GM12878 (cell line): ENCODE measurements at regions not wholly inside any gene's neighbourhood (a gene's known extent, or its start where the extent isn't known, plus 50 kb on each side); places are given as distances from the start of the nearest gene placed in this dataset.
A peak's percentile ranks its signal among the peaks of the same experiment; 100 is the strongest.

Source experiments
- ATF7 ChIP-seq: fragments of 450-650 bp; IDR thresholded peaks from 2 replicates; pipeline ENCODE4 v1.6.1; 2016; ENCODE audit warnings: low read depth, mild to moderate bottlenecking
- HDAC2 ChIP-seq: fragments of 200-600 bp; sonication (generic); IDR thresholded peaks from 2 replicates; pipeline ENCODE4 v1.6.1; 2017
- LARP7 ChIP-seq: fragments of 450-650 bp; IDR thresholded peaks from 2 replicates; pipeline ENCODE4 v1.6.1; 2017; ENCODE audit warnings: mild to moderate bottlenecking
- MEF2B ChIP-seq: fragments of 450-650 bp; IDR thresholded peaks from 2 replicates; pipeline ENCODE4 v1.6.1; 2018; ENCODE audit warnings: mild to moderate bottlenecking, moderate library complexity; ENCODE audit not compliant: partially characterized antibody, poor library complexity, severe bottlenecking
- MYC ChIP-seq: IDR thresholded peaks from 2 replicates; pipeline ENCODE4 v1.6.1; 2011; ENCODE audit warnings: mild to moderate bottlenecking, low read length, moderate library complexity, inconsistent platforms; ENCODE audit not compliant: insufficient read depth, insufficient replicate concordance, insufficient read length, severe bottlenecking
- NFXL1 ChIP-seq: fragments of 450-650 bp; IDR thresholded peaks from 2 replicates; pipeline ENCODE4 v1.6.1; 2017; ENCODE audit warnings: antibody characterized with exemption, mild to moderate bottlenecking, borderline replicate concordance
- POLR2AphosphoS5 ChIP-seq: IDR thresholded peaks from 2 replicates; pipeline ENCODE4 v1.6.1; 2011; ENCODE audit warnings: mild to moderate bottlenecking, low read length, inconsistent platforms
- POU2F2 ChIP-seq: IDR thresholded peaks from 3 replicates; pipeline ENCODE4 v1.6.1; 2011; ENCODE audit warnings: low read depth, mild to moderate bottlenecking, low read length, borderline replicate concordance
- SREBF2 ChIP-seq: IDR thresholded peaks from 2 replicates; pipeline ENCODE4 v1.6.1; 2012; ENCODE audit warnings: mild to moderate bottlenecking, low read length
- SUZ12 ChIP-seq: fragments of 200-600 bp; sonication (generic); IDR thresholded peaks from one replicate; pipeline ENCODE4 v1.6.1; 2018; ENCODE audit warnings: antibody characterized with exemption, mild to moderate bottlenecking; ENCODE audit not compliant: unreplicated experiment
- ZNF274 ChIP-seq: IDR thresholded peaks from one replicate; pipeline ENCODE4 v1.8.0; 2011; ENCODE audit not compliant: insufficient read length, insufficient read depth
- ZNF384 ChIP-seq: IDR thresholded peaks from 2 replicates; pipeline ENCODE4 v1.6.1; 2012; ENCODE audit warnings: low read depth, mild to moderate bottlenecking, low read length, improper control_type of control experiment, borderline replicate concordance
- ZSCAN29 ChIP-seq: fragments of 450-650 bp; IDR thresholded peaks from 2 replicates; pipeline ENCODE4 v1.6.1; 2017; ENCODE audit warnings: mild to moderate bottlenecking, moderate library complexity
- TF ChIP-seq, protein P1 (sequence below): IDR thresholded peaks from 2 replicates; pipeline ENCODE4 v1.6.1; 2012; ENCODE audit warnings: low read depth, low read length, improper control_type of control experiment
- TF ChIP-seq, protein P2 (sequence below): IDR thresholded peaks from 2 replicates; pipeline ENCODE4 v1.6.1; 2012; ENCODE audit warnings: low read depth, low read length, improper control_type of control experiment
- TF ChIP-seq, protein P3 (sequence below): fragments of 150-350 bp; IDR thresholded peaks from 2 replicates; pipeline ENCODE4 v1.6.1; 2016; ENCODE audit warnings: low read depth, low read length
- TF ChIP-seq, protein P4 (sequence below): IDR thresholded peaks from 2 replicates; pipeline ENCODE4 v1.6.1; 2011; ENCODE audit warnings: low read depth, mild to moderate bottlenecking, low read length, moderate library complexity, borderline replicate concordance; ENCODE audit errors: extremely low read depth
- TF ChIP-seq, protein P5 (sequence below): fragments of 450-650 bp; IDR thresholded peaks from 2 replicates; pipeline ENCODE4 v1.6.1; 2017; ENCODE audit warnings: borderline replicate concordance
- TF ChIP-seq, protein P6 (sequence below): IDR thresholded peaks from 2 replicates; pipeline ENCODE4 v1.6.1; 2012; ENCODE audit warnings: improper control_type of control experiment, low read depth, low read length; ENCODE audit not compliant: insufficient replicate concordance

DNA sequence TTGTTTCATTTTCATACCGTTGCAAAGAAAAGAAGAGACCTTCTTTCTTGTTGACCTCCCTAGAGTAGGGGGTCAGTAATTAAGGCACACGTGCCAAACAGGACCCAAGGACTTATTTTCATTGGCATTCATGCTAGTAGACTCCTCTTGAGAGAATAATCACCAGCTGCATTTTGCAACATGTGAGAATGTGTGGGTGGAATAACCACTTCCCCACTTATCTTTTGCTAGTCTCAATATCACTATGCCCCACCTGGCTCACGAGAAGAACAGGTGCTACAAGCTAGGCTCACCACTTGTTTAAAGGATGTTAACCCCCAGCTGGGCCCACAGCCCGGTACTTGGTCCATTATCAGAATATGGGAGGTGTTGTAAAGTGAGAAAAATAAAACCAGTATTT, 460.7 kb upstream of the MEF2C start (continued):
- TF ChIP-seq MYC: no peak
- peak; percentile 84 for TF ChIP-seq POLR2AphosphoS5
- TF ChIP-seq, protein P1, sequence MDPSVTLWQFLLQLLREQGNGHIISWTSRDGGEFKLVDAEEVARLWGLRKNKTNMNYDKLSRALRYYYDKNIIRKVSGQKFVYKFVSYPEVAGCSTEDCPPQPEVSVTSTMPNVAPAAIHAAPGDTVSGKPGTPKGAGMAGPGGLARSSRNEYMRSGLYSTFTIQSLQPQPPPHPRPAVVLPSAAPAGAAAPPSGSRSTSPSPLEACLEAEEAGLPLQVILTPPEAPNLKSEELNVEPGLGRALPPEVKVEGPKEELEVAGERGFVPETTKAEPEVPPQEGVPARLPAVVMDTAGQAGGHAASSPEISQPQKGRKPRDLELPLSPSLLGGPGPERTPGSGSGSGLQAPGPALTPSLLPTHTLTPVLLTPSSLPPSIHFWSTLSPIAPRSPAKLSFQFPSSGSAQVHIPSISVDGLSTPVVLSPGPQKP: no peak
- TF ChIP-seq, protein P2, sequence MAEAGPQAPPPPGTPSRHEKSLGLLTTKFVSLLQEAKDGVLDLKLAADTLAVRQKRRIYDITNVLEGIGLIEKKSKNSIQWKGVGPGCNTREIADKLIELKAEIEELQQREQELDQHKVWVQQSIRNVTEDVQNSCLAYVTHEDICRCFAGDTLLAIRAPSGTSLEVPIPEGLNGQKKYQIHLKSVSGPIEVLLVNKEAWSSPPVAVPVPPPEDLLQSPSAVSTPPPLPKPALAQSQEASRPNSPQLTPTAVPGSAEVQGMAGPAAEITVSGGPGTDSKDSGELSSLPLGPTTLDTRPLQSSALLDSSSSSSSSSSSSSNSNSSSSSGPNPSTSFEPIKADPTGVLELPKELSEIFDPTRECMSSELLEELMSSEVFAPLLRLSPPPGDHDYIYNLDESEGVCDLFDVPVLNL: no peak
- peak; percentile 87 for TF ChIP-seq ATF7
- TF ChIP-seq MEF2B: peak; percentile 89
- no peak for TF ChIP-seq ZNF384
- no peak for TF ChIP-seq NFXL1
- no peak for TF ChIP-seq LARP7
- no peak for TF ChIP-seq HDAC2
- TF ChIP-seq, protein P3, sequence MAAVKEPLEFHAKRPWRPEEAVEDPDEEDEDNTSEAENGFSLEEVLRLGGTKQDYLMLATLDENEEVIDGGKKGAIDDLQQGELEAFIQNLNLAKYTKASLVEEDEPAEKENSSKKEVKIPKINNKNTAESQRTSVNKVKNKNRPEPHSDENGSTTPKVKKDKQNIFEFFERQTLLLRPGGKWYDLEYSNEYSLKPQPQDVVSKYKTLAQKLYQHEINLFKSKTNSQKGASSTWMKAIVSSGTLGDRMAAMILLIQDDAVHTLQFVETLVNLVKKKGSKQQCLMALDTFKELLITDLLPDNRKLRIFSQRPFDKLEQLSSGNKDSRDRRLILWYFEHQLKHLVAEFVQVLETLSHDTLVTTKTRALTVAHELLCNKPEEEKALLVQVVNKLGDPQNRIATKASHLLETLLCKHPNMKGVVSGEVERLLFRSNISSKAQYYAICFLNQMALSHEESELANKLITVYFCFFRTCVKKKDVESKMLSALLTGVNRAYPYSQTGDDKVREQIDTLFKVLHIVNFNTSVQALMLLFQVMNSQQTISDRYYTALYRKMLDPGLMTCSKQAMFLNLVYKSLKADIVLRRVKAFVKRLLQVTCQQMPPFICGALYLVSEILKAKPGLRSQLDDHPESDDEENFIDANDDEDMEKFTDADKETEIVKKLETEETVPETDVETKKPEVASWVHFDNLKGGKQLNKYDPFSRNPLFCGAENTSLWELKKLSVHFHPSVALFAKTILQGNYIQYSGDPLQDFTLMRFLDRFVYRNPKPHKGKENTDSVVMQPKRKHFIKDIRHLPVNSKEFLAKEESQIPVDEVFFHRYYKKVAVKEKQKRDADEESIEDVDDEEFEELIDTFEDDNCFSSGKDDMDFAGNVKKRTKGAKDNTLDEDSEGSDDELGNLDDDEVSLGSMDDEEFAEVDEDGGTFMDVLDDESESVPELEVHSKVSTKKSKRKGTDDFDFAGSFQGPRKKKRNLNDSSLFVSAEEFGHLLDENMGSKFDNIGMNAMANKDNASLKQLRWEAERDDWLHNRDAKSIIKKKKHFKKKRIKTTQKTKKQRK: no peak
- no peak for TF ChIP-seq ZNF274
- no peak for TF ChIP-seq SUZ12
- no peak for TF ChIP-seq SREBF2
- TF ChIP-seq ZSCAN29: peak; percentile 54; the same call in 1 of the 2 replicates
- TF ChIP-seq, protein P4, sequence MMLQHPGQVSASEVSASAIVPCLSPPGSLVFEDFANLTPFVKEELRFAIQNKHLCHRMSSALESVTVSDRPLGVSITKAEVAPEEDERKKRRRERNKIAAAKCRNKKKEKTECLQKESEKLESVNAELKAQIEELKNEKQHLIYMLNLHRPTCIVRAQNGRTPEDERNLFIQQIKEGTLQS: no peak
- peak; percentile 99 for TF ChIP-seq POU2F2
- TF ChIP-seq, protein P5, sequence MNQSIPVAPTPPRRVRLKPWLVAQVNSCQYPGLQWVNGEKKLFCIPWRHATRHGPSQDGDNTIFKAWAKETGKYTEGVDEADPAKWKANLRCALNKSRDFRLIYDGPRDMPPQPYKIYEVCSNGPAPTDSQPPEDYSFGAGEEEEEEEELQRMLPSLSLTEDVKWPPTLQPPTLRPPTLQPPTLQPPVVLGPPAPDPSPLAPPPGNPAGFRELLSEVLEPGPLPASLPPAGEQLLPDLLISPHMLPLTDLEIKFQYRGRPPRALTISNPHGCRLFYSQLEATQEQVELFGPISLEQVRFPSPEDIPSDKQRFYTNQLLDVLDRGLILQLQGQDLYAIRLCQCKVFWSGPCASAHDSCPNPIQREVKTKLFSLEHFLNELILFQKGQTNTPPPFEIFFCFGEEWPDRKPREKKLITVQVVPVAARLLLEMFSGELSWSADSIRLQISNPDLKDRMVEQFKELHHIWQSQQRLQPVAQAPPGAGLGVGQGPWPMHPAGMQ: no peak
- TF ChIP-seq, protein P6, sequence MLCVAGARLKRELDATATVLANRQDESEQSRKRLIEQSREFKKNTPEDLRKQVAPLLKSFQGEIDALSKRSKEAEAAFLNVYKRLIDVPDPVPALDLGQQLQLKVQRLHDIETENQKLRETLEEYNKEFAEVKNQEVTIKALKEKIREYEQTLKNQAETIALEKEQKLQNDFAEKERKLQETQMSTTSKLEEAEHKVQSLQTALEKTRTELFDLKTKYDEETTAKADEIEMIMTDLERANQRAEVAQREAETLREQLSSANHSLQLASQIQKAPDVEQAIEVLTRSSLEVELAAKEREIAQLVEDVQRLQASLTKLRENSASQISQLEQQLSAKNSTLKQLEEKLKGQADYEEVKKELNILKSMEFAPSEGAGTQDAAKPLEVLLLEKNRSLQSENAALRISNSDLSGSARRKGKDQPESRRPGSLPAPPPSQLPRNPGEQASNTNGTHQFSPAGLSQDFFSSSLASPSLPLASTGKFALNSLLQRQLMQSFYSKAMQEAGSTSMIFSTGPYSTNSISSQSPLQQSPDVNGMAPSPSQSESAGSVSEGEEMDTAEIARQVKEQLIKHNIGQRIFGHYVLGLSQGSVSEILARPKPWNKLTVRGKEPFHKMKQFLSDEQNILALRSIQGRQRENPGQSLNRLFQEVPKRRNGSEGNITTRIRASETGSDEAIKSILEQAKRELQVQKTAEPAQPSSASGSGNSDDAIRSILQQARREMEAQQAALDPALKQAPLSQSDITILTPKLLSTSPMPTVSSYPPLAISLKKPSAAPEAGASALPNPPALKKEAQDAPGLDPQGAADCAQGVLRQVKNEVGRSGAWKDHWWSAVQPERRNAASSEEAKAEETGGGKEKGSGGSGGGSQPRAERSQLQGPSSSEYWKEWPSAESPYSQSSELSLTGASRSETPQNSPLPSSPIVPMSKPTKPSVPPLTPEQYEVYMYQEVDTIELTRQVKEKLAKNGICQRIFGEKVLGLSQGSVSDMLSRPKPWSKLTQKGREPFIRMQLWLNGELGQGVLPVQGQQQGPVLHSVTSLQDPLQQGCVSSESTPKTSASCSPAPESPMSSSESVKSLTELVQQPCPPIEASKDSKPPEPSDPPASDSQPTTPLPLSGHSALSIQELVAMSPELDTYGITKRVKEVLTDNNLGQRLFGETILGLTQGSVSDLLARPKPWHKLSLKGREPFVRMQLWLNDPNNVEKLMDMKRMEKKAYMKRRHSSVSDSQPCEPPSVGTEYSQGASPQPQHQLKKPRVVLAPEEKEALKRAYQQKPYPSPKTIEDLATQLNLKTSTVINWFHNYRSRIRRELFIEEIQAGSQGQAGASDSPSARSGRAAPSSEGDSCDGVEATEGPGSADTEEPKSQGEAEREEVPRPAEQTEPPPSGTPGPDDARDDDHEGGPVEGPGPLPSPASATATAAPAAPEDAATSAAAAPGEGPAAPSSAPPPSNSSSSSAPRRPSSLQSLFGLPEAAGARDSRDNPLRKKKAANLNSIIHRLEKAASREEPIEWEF: no peak
